GM19023 (cell line): ENCODE measurements at regions not wholly inside any gene's neighbourhood (a gene's known extent, or its start where the extent isn't known, plus 50 kb on each side); places are given as distances from the start of the nearest gene placed in this dataset.
"Not testable (repeated sequence)": the region's sequence is repeated elsewhere in the genome, so short reads cannot be mapped to it uniquely, and the experiment has no call there.

Experiments used
- ATAC-seq: cut with Tn5 transposase; IDR thresholded peaks from one replicate; pipeline ENCODE4 v1.9.1; 2021; ENCODE audit warnings: mild to moderate bottlenecking, moderate library complexity; ENCODE audit not compliant: unreplicated experiment

DNA sequence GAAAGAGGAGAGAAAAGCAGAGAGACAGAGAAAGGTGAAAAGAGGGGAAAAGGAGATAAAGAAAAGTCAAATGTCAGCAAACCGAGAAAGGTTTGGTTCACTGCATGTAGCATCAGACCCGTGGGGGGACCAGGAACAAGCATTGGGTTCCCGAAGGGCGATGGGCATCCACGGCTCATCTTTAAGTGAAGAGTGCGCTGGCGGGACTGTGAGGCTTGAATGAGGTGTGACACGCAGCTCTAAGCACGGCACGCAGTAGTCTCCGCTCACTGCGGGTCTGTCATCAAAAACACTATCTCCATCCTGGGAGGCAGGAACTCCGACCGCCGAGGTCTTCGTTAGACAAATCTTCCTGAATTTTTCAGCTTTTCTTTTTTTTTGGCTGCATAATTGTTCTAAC is 173.4 kb upstream of the PFKP start:
- no peak for ATAC-seq

DNA sequence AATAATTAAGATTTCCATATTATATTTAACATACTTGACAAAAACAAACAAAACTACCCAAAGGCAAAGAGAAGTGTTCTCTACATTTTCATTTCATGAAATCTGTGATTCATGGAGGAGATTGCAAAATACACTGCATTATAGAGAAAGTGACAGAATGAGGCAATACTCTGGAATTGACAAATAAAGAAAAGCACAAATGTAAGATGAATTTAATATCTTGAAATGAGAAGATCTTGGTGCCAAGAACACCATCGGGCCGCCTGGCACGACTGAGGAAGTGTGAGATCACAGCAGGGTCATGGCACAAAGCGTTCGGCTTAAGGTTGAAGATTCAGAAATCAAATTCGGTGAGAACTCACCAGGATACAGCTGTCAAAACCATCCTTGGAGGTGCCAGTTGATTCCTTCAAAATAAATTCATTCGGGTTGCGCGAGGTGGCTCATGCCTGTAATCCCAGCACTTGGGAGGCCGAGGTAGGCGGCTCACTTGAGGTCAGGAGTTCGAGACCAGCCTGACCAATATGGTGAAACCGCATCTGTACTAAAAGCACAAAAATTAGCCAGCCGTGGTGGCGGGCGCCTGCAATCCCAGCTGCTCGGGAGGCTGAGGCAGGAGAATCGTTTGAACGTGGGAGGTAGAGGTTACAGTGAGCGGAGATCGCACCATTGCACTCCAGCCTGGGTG is 174.0 kb upstream of the PFKP start:
- no peak for ATAC-seq

DNA sequence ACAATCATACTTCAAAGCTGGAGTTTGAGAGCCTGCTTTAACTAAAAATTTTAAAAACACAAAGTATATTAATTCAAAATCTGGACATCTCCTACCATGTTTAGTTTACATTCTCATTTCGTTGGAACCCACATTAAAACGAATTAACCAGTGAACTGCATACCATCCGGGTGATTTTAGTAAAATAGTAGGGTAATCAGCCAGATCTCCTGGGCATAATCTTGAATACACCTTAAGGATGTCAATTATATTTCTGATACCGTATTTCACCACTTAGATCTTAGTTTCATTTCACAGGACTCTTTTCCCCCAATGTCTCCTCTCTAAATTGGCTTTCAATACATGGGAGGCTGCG is 175.6 kb upstream of the PFKP start:
- no peak for ATAC-seq

DNA sequence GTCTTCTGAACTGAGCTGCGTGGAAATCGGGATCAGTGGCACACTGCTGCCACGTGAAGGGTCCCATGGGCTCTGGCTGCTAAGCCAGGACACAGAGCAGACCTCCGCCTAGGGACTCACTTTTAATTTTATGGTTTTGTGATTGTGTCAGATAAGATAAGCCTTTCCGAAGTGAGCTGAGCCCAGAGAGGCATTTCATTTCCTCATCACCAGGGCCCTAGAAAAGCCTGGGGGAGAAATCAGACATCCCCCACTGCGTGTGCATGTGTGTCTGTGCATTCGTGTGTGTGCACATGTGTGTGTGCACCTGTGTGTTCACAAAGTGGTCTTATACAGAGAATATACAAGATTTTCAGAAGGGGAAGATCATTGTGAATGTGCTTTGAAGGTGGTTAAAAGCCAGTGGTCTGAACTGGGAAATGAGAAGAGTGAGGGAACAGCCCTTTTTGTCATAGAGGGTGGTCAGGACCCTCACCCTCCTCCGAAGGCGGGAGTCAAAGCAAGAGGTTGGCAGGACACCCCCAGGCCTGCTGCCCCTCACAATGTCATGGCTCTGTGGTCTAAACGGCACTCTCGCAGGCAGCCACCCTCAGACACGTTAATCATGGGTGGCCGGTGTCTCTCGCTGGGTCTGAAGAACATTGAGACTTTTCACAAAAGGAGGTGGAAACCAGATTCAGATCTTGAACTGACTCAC is 176.1 kb upstream of the PFKP start:
- ATAC-seq, result no peak

DNA sequence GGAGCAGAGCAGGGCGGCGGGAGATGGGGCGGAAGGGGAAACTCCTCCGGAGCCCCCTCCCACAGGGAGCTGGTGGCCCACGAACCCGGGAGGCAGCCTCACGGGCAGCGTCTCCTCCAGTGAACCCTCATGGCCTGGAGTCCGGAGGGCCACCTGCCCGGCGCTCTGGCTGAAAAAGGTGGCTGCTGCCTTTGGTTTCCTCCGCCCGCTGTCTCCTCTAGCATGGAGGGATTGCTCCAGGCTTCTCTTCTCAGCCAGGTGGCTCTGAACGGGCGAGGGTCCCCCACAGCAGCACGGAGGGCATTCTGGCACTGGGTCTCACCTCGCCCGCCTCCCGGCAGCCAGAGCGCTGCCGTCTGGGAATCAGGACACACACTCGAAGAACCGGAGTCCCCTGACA is 177.3 kb upstream of the PFKP start:
- ATAC-seq, result no peak

DNA sequence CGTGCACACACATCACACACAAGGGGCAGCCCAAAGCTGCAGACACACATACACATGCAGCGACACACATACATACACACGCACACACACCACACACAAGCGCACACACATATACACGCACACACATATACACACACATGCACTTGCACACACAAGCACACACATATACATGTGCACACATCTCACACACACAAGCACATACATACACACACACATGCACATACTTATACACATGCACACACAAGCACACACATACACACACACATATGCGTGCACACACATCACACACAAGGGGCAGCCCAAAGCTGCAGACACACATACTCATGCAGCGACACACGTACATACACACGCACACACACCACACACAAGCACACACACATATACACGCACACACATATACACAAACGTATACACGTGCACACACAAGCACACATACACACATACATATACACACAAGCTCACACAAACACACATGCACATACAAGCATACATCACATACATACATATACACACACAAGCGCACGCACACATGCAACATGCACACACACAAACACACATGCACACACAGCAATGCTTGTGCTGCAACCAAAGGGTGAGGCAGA is 178.8 kb upstream of the PFKP start:
- no peak for ATAC-seq

DNA sequence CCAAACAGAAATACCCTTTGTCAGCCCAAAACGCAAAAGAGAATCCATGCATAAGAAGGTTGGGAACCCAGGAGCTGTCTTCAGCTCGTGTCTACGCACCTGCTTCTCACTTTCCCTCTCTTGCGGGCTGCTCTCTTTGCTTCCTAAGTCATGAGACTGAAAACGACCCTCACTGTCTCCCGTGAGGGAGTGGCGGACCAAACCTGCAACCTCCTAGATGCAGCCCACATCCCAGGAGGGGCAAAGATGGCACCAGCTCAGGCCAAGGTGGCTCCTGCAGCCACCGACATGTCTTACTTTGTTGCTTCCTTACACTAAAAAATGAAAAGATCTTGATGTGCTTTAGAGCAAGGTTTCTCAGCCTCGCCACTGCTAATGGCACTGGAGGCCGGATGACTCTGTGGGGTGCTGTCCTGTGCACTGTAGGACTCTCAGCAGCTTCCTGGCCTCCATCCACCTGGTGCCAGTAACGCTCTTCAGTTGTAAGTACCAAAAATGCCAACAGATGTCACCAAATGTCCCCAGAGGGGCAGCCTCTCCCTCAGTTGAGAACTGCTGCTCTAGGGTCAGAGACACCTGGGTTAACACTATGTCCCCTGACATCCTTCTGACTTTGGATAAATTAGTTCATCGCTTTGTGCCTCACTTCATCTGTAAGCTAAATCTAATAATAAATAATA is 179.8 kb upstream of the PFKP start:
- ATAC-seq, result no peak

DNA sequence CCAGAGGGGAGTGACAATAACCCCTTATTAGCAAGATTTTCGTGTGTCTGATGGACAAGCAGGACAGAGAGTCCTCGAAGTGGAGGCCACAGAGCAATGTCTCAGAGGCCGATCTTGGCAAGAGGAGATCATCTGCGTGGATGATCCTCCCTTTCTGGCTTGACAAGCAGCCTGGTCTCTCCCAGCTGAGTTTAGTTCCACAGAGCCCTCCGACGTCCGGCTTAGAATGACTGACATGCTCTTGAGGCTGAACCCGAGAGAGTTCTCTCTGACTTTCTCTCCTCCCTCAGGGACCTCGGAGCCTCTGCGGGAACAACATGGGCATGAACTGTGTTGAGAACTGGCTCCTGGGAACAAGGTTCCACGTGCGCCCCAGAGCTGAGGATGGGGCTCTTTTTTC is 180.7 kb upstream of the PFKP start:
- ATAC-seq, result no peak

DNA sequence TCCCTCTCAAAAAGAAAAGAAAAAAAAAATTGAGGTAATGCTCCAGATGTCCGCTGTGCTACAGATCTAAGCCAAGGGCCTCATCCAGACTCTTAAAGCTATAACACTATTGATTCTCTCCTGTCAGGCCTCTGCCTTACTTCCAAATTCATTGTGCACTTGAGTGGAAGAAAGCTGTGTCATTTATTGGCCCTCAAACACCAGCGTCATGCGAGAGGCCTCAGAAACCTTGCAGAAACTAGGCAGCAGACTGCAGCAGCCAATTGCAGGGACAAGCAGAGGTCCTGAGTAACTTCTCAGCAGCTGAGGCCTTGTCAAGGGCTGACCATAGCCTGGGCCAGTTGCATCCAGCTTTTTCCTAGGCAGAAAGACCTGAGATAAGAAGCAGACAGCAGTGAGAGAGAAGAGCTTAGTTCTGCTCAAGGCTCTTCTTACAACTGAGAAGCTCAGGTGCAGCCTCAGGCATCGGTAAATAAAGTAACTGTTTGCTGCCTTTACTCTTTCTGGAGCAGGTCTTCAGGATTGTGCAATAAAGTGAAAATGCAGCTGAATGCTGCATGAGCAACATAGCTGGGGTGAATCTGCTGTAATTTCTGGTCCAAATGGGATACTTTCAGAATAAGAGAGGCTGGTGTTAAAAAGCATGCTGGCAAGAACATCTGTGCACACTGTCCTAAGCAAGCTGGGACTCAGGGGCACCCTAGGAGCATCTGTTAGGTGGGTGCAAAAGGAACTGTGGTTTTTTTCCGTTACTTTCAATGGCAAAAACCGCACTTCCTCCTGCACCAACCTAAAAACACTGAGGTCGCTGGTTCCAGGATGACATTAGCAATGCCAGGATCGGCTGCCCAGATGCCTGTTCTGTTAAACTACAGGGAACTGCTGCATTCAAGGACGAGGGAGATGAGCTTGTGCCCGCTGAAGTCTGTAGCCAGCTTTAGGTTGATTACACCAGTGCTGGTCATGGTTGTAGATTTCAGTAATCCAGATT is 181.8 kb upstream of the PFKP start:
- ATAC-seq, result no peak

DNA sequence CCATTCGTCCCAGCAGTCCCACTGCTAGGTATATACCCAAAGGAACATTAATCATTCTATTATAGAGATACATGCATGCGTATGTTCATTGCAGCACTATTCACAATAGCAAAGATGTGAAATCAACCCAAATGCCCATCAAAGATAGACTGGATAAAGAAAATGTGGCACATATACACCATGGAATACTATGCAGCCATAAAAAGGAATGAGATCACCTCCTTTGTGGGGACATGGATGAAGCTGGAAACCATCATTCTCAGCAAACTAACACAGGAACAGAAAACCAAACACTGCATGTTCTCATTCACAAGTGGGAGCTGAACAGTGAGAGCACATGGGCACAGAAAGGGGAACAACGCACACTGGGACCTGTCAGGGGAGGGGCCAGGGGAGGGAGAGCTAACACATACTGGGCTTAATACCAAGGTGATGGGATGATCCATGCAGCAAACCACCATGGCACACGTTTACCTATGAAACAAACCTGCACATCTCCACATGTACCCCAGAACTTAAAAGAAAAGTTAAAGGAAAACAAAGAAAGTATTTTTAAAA is 183.3 kb upstream of the PFKP start:
- not testable (repeated sequence) for ATAC-seq

DNA sequence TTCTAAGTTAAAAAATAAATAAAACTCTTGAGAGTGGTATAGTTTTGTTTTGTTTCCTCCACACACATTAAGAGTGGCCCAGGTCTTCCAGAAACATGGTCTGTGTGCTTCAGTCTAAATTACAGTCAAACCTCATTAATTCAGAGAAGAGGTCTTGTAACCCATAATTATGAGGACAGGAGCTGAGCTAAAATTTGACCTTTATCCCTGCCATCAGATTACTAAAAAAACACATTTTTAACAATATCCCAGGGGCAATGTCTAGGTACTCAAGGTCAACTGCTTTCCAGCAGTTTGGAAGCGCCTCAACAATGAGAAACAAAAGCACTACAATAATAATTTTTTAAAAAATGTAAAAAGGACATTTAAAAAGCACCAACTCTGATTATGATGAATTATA is 184.1 kb upstream of the PFKP start:
- ATAC-seq, result no peak

DNA sequence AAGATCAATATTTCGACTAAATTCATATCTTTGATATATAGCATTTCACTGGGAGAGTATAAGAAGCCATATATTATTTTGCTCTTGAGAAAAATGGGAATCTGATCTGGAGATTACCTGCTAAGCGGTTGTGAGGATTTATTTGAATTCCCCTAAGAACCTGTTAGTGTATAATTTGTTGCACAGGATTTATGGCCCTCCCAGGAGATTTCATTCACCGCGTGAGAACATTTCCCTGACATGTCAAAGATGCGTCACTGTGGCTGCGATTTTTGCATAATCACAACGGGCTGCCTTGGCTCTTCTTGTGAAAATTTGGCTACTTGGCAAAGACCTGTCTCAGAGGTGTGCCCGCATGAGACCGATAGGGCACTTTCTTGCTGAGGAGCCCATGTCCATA is 184.7 kb upstream of the PFKP start:
- no peak for ATAC-seq

DNA sequence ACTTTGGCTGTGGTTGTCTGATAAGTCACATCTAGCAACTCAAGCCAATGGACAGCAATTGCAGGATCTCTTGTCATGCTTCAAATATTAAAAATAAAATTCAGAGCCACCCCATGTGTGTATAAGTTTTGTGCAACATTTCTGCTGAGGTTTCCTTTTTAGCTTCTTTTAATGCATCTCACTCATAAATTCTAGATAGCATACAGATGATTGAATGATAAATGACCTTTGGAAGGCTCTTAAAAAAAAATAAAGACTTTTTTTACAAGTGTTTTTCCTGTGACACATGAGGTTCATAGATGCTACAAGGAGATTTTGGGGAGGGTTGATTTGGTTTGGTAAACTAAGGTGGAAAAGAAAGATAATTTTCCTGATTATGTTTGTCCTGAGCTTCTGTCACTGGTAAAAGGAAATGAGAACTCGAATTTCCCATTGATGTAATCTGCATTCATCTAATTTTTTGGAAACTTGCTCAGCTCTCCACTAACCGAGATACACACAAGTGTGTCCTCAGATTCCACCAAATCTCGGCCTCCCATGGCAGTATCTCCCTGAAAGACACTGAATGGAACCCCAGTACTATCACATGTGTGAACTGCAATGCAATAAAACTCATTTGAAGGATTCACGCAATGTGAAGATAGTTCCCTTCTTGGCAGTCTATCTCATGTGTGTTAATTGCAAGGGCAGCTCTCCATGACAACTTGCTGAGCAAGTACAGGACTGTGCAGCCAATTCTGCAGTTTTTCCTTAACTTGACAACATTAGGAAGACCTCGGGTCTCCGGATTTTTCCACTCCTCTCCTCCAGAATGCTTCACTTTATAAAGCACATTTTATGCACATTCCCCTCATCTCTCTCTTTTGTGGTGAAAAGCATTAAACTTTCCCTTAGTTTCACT is 185.4 kb upstream of the PFKP start:
- ATAC-seq, result no peak

DNA sequence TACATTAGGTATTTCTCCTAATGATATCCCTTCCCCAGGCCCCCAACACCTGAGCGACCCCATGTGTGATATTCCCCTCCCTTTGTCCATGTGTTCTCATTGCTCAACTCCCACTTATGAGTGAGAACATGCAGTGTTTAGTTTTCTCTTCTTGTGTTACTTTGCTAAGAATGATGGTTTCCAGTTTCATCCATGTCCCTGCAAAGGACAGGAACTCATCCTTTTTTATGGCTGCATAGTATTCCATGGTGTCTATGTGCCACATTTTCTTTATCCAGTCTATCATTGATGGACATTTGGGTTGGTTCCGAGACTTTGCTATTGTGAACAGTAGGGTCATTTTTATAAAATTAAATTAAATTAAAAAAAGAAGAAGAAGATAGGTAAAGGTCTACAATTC is 187.3 kb upstream of the PFKP start:
- not testable (repeated sequence) for ATAC-seq

DNA sequence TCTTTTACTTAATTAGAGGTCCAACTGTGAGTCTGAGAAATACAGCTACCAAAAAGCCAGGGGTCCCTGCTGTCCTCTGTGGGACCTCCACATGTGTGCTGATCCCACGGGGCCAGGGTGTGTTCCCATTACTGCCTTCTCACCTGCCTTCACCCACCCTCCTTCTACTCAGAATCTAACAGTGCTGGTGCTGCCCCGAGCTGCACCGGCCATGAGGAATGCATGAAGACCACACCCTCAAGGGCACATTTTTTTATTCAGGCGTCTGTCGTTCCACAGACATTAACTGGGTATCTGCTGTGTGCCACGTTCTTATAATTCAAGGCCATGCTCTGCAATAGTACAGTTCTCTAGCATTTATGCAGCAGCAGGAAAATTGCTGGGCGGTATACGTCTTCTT is 188.5 kb upstream of the PFKP start:
- ATAC-seq, result no peak

DNA sequence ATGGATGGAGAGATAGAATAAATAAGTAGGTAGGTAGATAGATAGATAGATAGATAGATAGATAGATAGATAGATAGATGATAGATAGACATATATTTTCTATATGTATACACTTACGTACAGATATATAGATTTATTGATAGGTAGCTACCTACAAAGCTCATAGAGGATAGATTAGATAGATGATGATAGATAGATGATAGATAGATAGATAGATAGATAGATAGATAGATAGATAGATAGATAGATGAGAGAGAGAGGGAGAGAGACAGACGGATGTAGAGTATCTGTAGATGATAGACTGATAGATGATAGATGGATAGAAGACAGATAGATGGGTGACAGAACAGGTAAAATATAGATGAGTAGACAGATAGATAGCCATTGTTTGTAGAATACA is 191.3 kb upstream of the PFKP start:
- no peak for ATAC-seq

DNA sequence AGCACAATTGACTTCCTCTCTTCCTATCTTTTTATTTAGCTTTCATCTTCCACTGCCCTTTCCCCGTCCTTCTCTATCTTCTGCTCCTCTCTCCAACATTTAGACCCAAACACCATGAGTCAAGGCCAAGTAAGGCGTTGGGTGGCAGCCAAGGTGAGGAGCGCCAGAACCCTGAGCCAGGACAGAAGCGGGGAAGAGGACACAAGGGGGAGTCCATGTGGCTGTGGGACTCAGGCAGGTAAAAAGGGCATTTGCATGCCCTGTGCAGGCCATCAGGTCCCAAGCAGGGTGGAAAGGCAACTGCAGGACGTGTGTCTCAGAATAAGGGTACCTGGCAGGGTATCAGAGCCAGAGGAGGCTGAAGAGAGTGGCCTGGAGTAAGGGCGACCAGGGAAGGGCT is 192.4 kb upstream of the PFKP start:
- no peak for ATAC-seq

DNA sequence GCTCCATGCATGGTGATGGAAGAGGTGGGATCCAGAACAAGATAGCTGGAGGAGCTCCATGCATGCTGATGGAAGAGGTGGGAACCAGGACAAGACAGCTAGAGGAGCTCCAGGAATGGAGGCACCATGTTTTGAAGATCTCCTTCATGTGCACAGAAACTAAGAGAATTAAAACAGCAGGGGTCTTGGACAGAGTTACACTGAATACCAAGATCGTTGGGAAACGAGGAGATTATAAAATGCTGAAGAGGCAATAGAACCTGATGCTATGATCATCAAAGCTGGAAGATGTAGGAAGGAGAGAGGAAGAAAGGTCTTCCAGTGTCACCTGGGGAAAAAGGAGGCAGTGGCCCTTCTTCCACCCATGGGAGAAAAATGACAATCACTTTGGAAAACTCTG is 193.6 kb upstream of the PFKP start:
- no peak for ATAC-seq

DNA sequence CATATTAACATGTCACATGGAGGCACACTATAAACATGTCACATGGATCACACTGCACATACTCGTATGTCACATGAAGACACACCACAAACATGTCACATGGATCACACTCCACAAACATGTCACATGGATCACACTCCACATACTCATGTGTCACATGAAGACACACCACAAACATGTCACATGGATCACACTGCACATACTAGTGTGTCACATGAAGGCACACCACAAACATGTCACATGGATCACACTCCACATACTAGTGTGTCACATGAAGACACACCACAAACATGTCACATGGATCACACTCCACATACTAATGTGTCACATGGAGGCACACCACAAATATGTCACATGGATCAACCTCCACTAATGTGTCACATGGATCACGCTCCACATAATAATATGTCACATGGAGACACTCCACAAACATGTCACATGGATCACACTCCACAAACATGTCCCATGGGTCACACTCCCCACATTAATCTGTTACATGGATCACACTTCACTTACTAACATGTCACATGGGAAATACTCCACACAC is 195.6 kb upstream of the PFKP start:
- ATAC-seq, result no peak
